GM19324 (cell line): ENCODE measurements at regions not wholly inside any gene's neighbourhood (a gene's known extent, or its start where the extent isn't known, plus 50 kb on each side); places are given as distances from the start of the nearest gene placed in this dataset.
"Not testable (repeated sequence)": the region's sequence is repeated elsewhere in the genome, so short reads cannot be mapped to it uniquely, and the experiment has no call there.

Experiments
- ATAC-seq: cut with Tn5 transposase; IDR thresholded peaks from one replicate; pipeline ENCODE4 v1.9.1; 2021; ENCODE audit warnings: mild to moderate bottlenecking, moderate library complexity; ENCODE audit not compliant: unreplicated experiment, low FRiP score

DNA sequence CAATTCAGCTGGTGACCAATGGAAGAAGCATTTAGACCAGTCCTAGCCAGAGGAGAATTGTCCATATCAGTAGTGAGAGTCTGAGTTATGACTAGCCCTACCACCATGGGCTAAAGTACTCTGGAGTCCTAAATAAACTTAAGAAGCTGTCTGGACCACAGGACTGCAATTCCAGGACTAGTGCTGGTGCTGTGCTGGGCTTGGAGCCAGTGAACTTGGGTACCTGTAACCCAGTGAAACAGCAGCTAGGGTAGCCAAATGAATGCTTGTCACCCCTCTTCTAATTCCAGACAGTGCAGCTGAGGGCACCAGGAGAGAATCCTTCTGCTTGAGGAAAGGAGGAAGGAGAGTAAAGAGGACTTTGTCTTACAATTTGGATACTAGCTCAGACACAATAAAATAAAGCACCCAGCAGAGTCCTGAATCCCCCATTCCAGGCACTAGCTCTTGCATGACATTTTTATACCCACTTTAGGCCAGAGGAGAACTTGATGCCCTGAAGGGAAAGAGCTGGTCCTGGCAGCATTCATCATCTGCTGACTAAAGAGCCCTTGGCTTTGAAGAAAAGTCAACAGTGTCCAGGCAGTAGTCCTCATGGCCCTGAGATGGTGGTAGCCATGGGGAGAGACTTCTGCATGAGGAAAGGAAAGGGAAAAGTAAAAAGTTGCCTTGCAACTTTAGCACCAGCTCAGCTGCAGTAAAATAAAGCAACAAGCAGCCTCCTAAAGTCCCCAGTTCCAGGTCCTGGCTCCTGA lies 2675.7 kb downstream of the PCDH7 start:
- ATAC-seq = no peak

DNA sequence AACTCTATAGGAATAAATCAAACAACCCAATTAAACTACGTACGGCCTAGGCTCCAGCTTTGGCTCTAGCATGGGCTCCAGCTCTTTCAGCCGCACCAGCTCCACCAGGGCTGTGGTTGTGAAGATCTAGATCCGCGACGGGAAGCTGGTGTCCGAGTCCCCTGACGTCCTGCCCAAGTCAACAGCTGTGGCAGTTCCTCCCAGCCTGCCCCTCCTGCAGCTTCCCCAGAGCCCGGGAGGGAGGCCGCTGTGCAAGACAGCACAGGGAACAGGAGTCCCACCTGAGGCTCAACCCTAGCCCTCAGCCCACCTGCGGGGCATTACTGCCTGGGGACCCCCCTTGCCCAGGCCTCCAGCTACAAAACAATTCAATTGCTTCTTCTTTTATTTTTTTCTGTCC lies 2680.3 kb downstream of the PCDH7 start:
- ATAC-seq = no peak

DNA sequence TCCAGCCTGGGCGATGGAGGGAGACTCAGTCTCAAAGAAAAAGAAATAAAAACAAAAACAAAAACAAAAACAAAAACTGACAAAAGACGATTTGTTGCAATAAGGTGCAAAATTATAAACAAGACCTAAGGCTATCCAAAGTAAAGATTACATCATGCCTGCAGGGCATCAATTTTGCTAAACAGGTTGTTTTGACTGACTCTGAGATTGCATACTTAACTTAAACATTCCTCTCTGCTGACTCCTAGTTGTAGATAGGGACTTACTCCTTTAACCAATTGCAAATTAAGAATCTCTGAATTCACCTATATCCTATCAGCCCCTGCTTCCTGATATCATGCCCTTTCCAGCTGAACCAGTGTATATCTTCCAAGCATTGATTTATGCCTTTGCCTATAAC lies 2687.3 kb downstream of the PCDH7 start:
- ATAC-seq = no peak

DNA sequence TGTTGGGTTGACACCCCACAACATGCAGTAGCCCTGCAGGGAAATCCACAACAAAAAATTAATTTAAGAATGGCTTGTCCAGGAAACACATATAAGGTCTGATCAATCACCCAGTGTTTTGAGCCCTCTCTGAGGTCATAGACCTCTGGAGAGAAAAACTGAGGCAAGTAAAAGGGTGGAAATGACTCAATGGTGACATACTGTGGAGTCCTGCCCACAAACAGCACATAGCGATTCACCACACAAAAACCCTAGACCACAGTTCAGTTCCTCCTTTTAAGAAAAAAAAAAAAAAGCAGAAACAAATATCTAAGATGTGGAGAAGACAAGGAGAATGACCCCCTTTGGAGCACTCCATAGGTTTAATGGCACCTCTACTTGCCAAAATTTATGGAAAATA lies 2691.0 kb downstream of the PCDH7 start:
- ATAC-seq = no peak

DNA sequence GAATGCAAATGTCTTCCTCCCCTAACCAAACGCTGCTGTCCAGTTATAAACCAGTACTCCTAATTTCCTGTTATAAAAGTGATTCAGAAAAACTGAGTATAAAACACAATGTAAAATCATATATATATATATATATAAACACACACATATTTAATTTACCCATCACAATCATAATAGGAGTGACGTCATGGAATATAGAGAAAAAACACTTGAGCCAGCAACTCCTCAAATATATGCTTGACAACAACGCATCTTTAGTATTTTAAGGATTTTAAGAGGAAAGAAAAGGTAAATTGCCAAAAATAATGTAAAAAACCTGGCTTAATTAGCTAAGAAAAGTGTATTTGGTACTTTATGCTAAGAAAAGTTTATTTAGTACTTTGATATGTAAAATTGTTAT lies 2701.7 kb downstream of the PCDH7 start:
- no peak for ATAC-seq

DNA sequence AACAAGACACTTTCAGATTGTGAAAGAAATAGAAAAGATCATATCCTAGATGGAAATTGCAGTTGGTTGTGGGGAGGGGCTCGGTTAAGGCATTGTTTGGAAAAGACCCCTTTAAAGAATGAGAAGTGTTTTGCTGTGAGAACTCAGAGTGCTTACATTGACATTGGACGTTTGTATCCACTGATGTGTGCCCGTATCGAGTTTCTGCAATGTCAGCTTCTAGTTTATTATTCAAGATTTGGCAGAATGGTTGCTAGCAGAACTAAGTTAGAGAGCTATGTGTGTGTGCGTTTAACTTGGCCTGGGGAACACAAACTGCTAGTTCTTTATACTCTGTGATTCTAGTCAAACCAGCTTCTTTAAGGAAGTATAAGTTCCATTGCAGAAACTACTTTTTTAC lies 2702.5 kb downstream of the PCDH7 start:
- ATAC-seq = no peak

DNA sequence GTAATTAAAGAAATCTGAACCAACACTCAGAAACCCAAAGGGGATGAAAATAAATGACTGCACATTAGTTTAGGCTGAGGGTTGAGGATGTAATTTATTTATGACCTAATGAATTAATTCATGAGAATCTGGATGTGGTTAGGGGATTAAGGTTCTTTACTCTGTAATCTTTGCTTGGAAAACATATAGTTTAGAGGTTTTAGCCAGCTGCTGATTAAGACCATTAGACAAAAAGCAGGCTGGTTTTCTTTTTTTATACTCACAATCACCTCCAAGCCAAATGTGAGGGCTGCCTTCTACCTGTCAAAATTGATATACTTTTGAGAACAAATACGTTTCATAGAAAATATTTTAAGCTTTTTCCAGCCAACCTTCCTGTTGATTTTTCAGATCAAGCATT lies 2705.8 kb downstream of the PCDH7 start:
- no peak for ATAC-seq

DNA sequence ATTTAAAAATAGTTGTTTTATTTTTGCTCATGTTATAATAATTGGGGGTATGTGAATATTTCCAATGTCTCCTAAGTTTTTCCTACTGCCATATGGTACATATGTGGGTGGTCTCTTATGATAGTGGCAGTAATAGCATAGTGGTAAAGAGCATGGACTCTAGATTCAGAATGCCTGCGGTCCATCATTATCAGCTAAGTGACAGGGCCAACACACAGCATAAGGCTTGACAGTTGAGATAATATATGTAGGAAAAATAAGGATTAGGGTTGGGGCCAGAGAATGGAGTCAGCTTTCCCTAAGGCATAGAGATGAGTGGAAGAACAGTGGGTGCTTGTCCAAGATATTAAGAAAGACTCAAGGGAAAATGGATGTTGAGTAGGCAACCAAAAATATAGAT lies 2707.5 kb downstream of the PCDH7 start:
- ATAC-seq = no peak

DNA sequence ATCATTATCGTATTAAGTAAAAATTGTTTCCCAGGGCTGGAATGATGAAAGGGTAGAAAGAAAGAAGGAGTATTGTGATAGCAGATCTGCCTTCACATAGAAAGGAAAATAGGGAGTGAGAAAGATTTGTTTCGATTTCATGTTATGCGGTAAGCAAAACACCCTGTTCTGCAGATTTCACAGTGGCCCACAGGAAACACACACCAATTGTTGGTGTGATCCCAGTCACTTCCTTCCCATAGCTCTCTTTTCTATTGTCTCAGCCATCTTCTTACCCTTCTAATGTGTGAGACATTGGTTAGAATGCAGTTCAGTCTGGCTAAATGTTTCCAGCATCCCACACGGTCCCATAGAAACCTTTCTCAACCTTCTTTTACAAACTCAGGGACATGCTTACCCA lies 2709.8 kb downstream of the PCDH7 start:
- no peak for ATAC-seq

DNA sequence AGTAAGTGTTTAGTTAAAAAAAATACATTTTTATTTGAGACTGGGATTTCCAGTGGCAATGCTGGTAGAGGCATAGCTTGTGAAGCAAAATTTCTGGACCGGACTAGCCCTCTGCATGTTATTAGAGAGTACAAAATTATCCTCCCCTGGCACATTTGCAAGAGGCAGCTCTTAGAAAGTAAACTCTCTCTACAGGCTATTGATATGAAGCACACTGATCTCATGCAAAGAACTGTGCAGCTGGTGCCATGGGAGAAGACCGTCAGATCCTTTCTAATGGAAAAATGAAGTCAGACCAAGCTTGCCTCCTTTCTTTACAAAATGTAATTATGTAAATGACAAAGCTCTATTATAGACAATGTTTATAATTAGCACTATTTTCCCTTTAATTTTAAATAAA lies 2717.2 kb downstream of the PCDH7 start:
- no peak for ATAC-seq

DNA sequence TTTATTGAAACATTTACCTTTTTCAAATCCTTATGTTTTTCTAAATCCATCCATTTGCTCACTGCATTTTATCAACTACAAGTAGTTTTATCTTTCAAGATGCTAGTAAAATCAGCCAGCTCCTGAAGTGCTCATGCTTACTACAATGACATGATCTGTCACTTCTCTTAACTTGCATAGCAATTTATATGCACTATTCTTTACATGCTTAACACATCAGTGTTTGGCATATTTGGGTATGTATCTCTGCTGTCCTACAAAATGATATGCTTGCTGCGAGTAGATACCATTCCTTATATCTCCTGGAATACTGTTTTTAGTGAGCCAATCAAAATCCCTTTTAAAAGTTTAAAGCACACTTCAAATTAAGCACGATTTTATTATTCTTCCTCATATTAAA lies 2726.8 kb downstream of the PCDH7 start:
- ATAC-seq = no peak

DNA sequence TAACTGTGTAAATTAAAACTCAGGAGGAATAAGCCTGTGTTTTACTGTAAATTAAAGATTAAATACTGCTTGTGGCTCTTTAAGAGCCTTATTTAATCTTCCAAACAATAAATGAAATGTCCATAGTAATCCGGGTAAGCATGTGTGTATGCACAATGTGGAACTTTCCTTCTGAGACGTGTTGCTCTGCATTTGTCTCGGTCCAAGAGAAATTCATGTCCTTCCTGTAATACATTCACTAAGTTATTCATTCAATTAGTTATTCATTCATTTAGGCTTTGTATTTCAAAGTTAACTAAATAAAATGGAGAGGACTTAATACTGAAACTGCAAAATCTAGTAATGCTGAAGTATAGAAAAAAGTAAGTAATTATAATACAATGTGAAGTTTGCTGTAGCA lies 2728.8 kb downstream of the PCDH7 start:
- no peak for ATAC-seq

DNA sequence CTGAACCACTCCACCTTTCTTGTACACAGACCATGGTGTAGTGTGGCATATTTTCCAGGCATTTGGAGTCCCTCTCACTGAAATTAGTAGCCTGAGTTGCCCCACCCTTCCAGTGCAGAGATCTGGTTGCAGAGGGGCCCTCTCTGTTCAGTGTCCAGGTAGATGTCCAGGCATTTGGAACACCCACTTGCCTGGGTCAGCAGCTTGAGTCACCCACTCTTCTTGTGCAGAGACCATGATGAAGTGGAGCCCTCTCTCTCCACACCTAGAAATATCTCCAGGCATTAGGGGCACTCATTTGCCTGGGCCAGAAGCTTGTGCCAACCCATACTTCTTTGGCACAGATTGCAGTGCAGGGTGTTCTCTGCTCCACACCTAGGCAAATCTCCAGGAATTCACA lies 2733.3 kb downstream of the PCDH7 start:
- no peak for ATAC-seq

DNA sequence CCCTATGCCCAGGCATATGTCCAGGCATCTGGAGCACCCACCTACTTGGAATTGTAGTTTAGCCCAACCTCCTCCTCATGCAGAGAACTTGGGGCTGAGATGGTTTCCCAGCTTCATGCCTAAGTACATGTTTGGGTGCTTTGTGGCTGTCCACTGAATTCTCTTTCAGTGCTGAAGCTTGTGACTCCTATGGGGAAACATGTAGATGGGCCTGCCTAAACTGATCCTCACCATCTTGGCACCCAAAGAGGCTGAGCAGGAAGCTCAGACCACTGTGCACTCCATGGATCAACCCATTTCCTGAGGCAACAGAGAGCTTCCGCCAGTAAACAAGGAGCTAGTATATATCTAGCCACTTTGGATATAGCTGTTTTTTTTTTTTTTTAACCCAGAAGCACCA lies 2733.7 kb downstream of the PCDH7 start:
- ATAC-seq = no peak

DNA sequence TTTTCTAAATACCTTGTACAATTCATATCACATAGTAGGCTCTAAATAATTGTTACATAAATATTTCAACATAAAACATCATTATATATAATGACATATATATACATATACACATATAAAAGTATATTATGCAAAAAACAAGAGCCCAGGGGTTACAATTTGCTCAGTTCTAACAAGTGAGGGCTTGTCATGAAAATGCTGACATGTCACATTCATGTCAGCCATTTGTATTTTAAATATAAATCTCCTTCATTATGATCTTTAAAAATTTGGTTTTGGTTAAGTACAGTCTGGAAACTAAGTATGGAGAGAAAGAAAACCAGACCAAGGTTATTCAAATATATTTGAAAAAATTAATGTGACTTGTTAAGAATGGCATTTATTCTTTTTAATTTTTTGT lies 2745.4 kb downstream of the PCDH7 start:
- ATAC-seq = no peak

DNA sequence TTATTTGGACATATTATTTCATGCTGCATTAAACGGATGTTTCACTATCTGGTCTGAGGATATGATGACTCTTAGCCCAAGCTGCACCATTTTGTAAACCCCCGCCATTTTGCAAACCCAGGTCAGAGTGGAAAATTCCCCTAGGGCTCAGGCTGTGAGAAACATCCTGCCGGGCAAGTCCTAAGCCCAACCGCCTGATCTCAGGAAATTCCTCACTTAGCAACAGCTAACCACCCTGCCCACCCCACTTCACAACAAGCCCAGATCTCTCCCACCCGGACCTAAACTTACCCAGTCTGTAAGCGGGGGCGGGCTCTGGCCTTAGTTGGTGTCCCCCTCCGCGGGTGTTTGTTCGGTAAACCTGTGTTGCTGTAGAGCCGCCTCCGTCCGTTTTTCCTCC lies 2747.1 kb downstream of the PCDH7 start:
- no peak for ATAC-seq

DNA sequence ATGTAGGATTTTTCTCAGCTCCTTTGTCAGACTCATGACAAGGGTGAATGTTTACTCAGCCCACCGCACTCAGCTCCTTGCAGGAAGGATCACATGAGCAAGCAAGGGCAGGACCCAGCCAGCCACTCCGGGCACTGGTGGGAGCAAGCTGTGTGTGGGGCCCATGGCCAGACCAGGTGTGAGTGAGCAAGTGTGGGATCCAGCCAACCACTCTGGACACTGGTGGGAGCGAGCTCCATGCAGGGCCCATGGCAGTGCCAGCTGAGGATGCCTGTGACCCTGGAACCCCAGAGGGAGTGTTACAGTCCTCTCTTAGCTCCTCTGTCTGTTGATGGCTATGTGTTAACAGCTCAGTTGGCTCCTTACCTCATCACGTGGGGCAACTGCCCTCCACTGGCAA lies 2750.6 kb downstream of the PCDH7 start:
- ATAC-seq = no peak

DNA sequence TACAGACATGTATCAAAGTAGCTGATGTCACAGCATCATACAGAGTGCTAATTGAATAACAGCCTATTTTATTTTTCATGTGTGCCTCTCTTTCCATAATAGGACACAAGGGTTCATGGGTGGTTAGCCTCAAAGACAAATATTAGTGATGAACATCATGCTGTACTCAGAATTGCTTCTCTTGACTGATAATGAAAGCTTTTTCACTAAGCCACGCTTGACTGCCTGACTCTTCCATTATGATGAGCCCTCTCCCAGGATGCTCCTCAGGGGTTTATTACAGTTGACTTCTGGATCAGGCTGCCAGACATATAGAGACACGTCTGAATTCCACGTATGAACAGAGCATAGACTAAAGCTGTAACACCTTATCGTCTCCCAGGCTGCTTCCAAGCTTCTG lies 2757.5 kb downstream of the PCDH7 start:
- no peak for ATAC-seq

DNA sequence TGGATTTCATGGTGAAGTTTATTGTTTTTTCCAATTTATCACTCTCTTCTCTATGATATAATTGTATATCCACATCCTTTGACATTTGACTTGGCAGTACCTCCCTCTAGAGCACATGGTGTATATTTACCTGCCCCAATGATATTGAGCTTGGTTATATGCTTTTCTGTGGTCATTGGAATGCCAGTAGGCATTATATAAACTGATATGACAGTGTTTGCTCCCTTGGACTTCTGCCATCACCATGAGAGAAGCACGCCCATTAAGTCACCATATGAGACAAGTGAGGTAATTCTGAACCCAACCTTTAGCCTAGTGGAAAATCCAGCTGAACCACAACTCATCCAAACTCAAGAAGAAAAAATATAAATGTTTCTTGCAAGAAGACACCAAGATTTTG lies 2761.5 kb downstream of the ARAP2 start:
- ATAC-seq = no peak

DNA sequence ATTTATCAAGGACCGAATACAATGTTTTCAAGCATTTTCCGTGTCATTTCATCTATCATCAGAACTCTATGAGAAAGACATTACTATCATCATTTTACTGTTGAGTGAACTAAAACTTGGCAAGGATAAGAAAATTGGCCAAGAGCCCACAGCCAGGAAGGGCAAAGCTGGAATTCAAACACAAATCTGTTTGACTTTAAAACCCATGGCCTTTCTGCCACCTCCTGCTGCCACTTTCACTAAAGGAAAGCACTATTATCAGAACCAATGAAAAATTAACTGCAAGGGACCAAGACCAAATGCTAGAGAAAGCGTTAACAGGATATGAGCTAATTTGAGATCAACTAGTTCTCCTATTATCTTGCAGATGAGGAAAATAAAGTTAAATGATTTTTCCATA lies 2759.2 kb downstream of the ARAP2 start:
- no peak for ATAC-seq

DNA sequence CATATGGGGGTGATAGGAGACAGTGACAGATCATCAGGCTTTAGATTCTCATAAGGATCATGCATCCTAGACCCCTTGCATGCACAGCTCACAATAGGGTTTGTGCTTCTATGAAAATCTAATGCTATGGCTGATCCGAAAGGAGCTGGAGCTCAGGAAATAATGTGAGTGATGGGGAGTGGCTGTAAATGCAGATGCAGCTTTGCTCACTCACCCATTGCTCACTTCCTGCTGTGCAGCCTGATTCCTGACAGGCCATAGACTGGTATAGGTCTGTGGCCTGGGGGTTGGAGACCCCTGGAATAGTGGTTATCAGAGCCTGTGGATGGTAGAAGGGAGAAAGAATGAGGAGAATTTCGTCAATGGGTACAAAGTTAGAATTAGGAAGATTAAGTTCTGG lies 2751.1 kb downstream of the ARAP2 start:
- ATAC-seq = no peak

DNA sequence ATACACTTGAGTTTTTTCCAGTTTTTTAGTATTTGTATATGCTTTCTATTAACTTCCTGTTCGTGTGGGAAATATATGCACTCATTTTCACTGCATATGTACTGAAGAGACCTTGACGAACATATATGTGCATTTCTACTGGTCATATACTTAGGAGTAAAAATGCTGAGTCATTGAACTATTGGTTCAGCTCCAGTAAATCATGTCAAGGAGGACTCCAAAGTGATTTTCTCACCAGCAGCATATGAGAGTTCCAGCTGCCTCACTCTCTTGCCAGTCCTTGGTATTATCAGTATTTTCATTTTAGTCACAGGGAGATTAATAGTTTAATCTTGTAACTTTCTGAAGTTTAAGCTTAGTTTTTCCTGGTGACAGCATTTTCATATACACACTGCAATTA lies 2750.2 kb downstream of the ARAP2 start:
- ATAC-seq = no peak

DNA sequence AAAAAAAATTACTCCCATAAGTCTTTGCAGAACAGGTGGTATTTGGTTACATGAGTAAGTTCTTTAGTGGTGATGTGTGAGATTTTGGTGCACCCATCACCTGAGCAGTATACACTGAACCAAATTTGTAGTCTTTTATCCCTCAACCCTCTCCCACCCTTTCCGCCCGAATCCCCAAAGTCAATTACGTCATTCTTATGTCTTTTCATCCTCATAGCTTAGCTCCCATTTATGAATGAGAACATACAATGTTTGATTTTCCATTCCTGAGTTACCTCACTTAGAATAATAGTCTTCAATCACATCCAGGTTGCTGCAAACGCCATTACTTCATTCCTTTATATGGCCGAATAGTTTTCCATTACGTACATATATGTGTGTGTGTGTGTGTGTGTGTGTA lies 2742.7 kb downstream of the ARAP2 start:
- ATAC-seq = not testable (repeated sequence)
